ENCODE measurements at regions not wholly inside any gene's neighbourhood (a gene's known extent, or its start where the extent isn't known, plus 50 kb on each side); places are given as distances from the start of the nearest gene placed in this dataset.

DNA sequence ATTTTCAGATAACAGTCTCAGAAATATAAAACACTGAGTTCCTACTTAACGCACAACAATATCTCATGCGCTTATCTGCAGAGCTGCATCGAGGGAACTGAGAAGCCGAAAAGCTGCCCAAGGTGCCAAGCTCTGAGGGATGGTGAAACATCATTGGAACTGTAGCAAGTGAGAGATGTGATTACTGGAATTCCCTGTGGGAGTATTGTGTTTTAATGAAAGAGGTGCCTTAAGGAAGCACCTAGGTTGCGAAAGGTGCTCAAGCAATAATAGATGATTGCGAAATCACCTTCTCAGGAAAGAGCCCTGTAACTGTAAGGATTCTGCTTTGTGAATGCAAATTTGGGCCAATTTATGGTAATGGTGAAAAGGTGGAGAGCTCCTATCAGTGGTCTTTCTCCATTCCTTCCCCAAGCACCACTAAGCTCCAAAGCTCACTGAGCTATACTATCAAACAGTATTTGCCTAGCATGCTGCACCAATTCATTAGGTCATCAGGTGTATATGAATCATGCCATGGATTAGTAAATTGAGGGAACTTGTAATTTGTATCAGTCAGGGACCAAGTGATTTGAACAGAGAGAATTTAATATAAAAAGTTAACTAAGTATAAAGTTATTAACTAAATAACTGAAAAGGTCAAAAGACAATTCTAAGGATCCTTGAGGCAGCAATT is 59.0 kb upstream of the ATP8A1 start:
- no peak overlapping the region for H3K27ac Mint-ChIP-seq
- H3K4me3 Mint-ChIP-seq, result no peak overlapping the region
- H3K9me3 Mint-ChIP-seq, result peaks cover 25% of the 10 kb centered on the region
- no peaks in the 10 kb centered on the region for H3K4me1 Mint-ChIP-seq (ENCODE audit: low read depth)
- TF ChIP-seq, protein P1, sequence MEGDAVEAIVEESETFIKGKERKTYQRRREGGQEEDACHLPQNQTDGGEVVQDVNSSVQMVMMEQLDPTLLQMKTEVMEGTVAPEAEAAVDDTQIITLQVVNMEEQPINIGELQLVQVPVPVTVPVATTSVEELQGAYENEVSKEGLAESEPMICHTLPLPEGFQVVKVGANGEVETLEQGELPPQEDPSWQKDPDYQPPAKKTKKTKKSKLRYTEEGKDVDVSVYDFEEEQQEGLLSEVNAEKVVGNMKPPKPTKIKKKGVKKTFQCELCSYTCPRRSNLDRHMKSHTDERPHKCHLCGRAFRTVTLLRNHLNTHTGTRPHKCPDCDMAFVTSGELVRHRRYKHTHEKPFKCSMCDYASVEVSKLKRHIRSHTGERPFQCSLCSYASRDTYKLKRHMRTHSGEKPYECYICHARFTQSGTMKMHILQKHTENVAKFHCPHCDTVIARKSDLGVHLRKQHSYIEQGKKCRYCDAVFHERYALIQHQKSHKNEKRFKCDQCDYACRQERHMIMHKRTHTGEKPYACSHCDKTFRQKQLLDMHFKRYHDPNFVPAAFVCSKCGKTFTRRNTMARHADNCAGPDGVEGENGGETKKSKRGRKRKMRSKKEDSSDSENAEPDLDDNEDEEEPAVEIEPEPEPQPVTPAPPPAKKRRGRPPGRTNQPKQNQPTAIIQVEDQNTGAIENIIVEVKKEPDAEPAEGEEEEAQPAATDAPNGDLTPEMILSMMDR (IDR thresholded peaks at IDR 0.05), result no peak
- no peaks in the 10 kb centered on the region for H3K27me3 Mint-ChIP-seq (ENCODE audit: insufficient read depth)
- H3K36me3 Mint-ChIP-seq (ENCODE audit: low read depth), result no peaks in the 10 kb centered on the region; the same call in 1 of the 2 replicates
- DNase-seq, result no peak

DNA sequence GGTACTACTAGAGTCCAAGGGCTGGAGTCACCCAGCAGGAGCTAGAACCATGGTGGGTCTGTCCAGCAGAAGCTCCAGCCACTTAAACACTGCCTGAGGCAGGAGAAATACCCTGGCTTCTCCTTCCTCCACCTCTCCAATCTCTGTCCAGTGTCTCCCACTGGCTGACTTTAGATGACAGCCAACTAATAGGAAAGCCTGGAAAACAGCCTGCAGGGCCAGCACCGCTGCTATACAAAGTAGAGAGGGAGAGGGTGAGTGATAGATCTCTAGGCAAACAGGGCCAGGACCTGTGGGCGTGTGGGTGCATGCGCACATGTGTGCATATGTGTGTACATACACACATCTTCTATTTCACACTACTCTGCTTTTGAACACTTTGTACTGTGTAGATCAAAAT is 56.5 kb upstream of the ATP8A1 start:
- Mint-ChIP-seq H3K9me3 (peaks cover 41% of the 10 kb centered on the region), H3K27ac (no peak overlapping the region), H3K36me3 (ENCODE audit: low read depth) (no peaks in the 10 kb centered on the region; the same call in 1 of the 2 replicates), H3K27me3 (ENCODE audit: insufficient read depth) (no peaks in the 10 kb centered on the region), H3K4me3 (no peak overlapping the region), H3K4me1 (ENCODE audit: low read depth) (no peaks in the 10 kb centered on the region)
- DNase-seq, result no peak
- TF ChIP-seq, protein P1 (IDR thresholded peaks at IDR 0.05), result no peak

- Mint-ChIP-seq H3K4me3 (no peak overlapping the region), H3K27me3 (ENCODE audit: insufficient read depth) (no peaks in the 10 kb centered on the region; the same call in 1 of the 2 replicates), H3K4me1 (ENCODE audit: low read depth) (no peaks in the 10 kb centered on the region), H3K36me3 (ENCODE audit: low read depth) (no peaks in the 10 kb centered on the region; the same call in 1 of the 2 replicates), H3K9me3 (peaks cover 43% of the 10 kb centered on the region), H3K27ac (no peak overlapping the region)
- no peak for DNase-seq
- TF ChIP-seq, protein P1 (IDR thresholded peaks at IDR 0.05), result no peak
Observed at GRCh38 chr4:42712854-42713253, 55.9 kb upstream of the ATP8A1 start.

GRCh38 chr4:42711496-42711895 is 54.6 kb upstream of the ATP8A1 start:
- TF ChIP-seq, protein P1 (IDR thresholded peaks at IDR 0.05), result no peak
- Mint-ChIP-seq H3K4me1 (ENCODE audit: low read depth) (no peaks in the 10 kb centered on the region), H3K27me3 (ENCODE audit: insufficient read depth) (no peaks in the 10 kb centered on the region; the same call in 1 of the 2 replicates), H3K27ac (no peak overlapping the region), H3K4me3 (no peak overlapping the region), H3K9me3 (peaks cover 37% of the 10 kb centered on the region), H3K36me3 (ENCODE audit: low read depth) (no peaks in the 10 kb centered on the region)
- no peak for DNase-seq

DNA sequence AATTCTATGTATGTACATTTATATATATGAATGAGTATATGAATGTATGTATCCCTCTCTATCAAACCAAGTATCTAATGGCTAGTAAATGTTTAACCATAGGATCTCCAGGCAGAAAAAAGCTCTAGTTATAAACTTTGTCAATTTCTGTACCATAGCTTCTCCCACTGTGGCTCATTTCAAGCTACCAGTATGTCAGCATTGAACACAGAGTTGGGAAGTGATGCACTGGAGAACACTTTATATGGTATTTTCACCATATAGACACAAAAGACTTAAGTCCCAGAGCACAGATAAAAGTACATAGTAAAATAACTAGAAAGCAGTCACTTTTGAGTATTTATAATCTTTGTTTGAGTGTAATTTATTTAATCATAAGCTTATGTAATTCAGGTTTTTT is 53.9 kb upstream of the ATP8A1 start:
- no peak for DNase-seq
- Mint-ChIP-seq H3K4me3 (no peak overlapping the region), H3K4me1 (ENCODE audit: low read depth) (no peaks in the 10 kb centered on the region)

More for the DNA sequence above, 53.9 kb upstream of the ATP8A1 start:
- no peaks in the 10 kb centered on the region; the same call in 1 of the 2 replicates for H3K27me3 Mint-ChIP-seq (ENCODE audit: insufficient read depth)
- TF ChIP-seq, protein P1 (IDR thresholded peaks at IDR 0.05), result no peak
- peaks cover 33% of the 10 kb centered on the region for H3K9me3 Mint-ChIP-seq
- no peaks in the 10 kb centered on the region for H3K36me3 Mint-ChIP-seq (ENCODE audit: low read depth)
- H3K27ac Mint-ChIP-seq, result no peak overlapping the region

All from HFFc6 (cell line).